ENCODE measurements at regions not wholly inside any gene's neighbourhood (a gene's known extent, or its start where the extent isn't known, plus 50 kb on each side); places are given as distances from the start of the nearest gene placed in this dataset.
"Not testable (repeated sequence)": the region's sequence is repeated elsewhere in the genome, so short reads cannot be mapped to it uniquely, and the experiment has no call there.

DNA sequence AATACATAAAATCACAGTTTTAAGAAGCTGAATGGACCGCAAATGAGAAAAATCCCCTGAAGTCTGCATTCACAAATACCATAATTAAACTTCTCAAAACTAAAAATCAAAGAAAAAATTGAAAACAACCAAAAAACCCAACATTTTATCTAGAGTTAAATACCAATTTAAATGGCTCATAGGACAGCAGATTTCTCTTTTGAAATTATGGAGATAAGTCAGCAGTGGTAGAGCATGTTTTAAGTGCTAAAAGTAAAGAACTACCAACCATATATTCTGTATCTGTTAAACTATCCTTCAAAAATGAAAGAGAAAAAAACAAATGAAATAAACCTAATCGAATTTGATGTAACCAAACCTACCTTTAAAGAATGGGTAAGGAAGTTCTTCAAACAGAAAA, 862.8 kb downstream of the TAF11L14 start:
- Mint-ChIP-seq H3K36me3 (ENCODE audit: low read depth) (no peaks in the 10 kb centered on the region), H3K9me3 (peaks cover 35% of the 10 kb centered on the region), H3K27me3 (no peaks in the 10 kb centered on the region), H3K4me1 (ENCODE audit: low read depth) (no peaks in the 10 kb centered on the region), H3K27ac (no peak overlapping the region), H3K4me3 (no peak overlapping the region)
- intact Hi-C loops (cut with micrococcal nuclease), result no loop called here

DNA sequence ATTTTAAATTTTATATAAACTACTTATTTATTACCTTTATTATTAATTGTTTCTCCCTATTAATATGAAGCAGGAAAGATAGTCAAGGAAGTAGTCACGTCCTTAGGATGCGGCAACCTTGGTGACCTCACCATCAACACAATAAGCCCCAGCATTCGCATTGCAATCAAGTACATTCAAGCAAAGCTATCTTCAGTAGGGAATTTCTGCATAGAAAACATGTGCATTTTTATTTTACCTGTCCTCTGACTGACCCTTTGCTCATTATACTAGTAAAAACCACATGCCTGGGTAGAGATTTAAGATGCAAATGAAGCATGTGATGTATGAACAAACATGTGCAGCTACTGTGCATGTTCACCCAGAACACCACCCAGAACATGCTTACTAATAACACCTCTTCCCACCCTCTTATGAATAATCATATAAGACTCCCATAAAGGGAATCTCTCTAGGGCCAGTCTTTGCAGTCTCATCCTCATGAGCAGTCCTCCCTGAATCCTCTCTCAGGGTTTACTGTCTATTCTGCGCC, 869.6 kb downstream of the TAF11L14 start:
- Mint-ChIP-seq H3K27me3 (no peaks in the 10 kb centered on the region), H3K27ac (no peak overlapping the region), H3K36me3 (ENCODE audit: low read depth) (no peaks in the 10 kb centered on the region), H3K4me3 (no peak overlapping the region), H3K4me1 (ENCODE audit: low read depth) (no peaks in the 10 kb centered on the region), H3K9me3 (peaks cover 28% of the 10 kb centered on the region)
- intact Hi-C loops (cut with micrococcal nuclease), result no loop called here

DNA sequence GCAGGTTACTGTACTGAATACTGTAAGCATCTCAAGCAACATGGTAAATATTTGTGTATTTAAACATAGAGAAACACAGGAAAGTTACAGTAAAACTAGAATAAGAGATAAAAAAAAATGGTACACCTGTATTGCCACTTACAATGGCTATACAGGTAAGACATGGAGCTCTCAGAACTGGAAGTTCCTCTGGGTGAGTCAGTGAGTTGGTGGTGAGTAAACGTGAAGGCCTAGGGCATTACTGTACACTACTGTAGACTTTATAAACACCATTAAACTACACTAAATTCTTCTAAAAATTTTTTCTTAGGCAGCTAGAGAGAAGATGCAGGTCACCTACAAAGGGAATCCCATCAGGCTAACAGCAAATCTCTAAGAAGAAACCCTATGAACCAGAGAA, 872.9 kb downstream of the TAF11L14 start:
- no peaks in the 10 kb centered on the region for H3K27me3 Mint-ChIP-seq
- H3K9me3 Mint-ChIP-seq, result peaks cover 28% of the 10 kb centered on the region
- H3K4me1 Mint-ChIP-seq (ENCODE audit: low read depth), result no peaks in the 10 kb centered on the region
- no peaks in the 10 kb centered on the region for H3K36me3 Mint-ChIP-seq (ENCODE audit: low read depth)
- no peak overlapping the region for H3K4me3 Mint-ChIP-seq
- intact Hi-C loops (cut with micrococcal nuclease), result no loop called here
- H3K27ac Mint-ChIP-seq, result no peak overlapping the region

GRCh38 chr5:18517641-18518380, 883.6 kb downstream of the TAF11L14 start:
- Mint-ChIP-seq H3K4me1 (ENCODE audit: low read depth) (no peaks in the 10 kb centered on the region), H3K4me3 (no peak overlapping the region), H3K9me3 (peaks cover 32% of the 10 kb centered on the region), H3K27ac (no peak overlapping the region), H3K36me3 (ENCODE audit: low read depth) (no peaks in the 10 kb centered on the region), H3K27me3 (no peaks in the 10 kb centered on the region)
- intact Hi-C loops (cut with micrococcal nuclease), result no loop called here

DNA sequence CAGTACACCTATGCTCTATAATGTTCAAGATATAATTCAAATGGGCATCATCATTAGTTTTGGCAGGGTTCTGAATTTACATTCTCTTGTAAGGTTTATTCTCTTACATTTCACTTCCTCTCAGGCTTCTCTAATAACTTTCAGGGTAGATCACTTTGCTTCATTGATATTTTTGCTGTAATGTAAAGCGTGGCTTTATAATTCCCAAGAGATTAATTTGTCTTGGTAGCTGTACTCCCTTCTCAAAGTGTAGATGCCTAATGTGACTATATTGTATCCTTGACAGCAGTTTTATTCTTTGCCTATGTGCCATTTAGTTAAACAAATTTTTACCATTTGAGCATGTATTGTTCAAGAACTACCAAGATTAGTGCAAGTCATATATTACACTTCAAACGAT, 889.1 kb downstream of the TAF11L14 start:
- Mint-ChIP-seq H3K27ac (no peak overlapping the region), H3K4me3 (no peak overlapping the region), H3K27me3 (no peaks in the 10 kb centered on the region), H3K36me3 (ENCODE audit: low read depth) (no peaks in the 10 kb centered on the region), H3K4me1 (ENCODE audit: low read depth) (no peaks in the 10 kb centered on the region), H3K9me3 (peaks cover 29% of the 10 kb centered on the region)
- intact Hi-C loops (cut with micrococcal nuclease), result no loop called here

GRCh38 chr5:18526792-18527405, 892.6 kb downstream of the TAF11L14 start:
- Mint-ChIP-seq H3K27me3 (no peaks in the 10 kb centered on the region), H3K4me1 (ENCODE audit: low read depth) (no peaks in the 10 kb centered on the region), H3K27ac (no peak overlapping the region), H3K4me3 (no peak overlapping the region), H3K36me3 (ENCODE audit: low read depth) (no peaks in the 10 kb centered on the region), H3K9me3 (peaks cover 9% of the 10 kb centered on the region)
- intact Hi-C loops (cut with micrococcal nuclease), result no loop called here

GRCh38 chr5:18533137-18533536, 898.9 kb downstream of the TAF11L14 start:
- Mint-ChIP-seq H3K27ac (no peak overlapping the region), H3K27me3 (no peaks in the 10 kb centered on the region), H3K4me3 (no peak overlapping the region), H3K36me3 (ENCODE audit: low read depth) (no peaks in the 10 kb centered on the region), H3K4me1 (ENCODE audit: low read depth) (no peaks in the 10 kb centered on the region), H3K9me3 (peaks cover 46% of the 10 kb centered on the region)
- intact Hi-C loops (cut with micrococcal nuclease), result no loop called here

DNA sequence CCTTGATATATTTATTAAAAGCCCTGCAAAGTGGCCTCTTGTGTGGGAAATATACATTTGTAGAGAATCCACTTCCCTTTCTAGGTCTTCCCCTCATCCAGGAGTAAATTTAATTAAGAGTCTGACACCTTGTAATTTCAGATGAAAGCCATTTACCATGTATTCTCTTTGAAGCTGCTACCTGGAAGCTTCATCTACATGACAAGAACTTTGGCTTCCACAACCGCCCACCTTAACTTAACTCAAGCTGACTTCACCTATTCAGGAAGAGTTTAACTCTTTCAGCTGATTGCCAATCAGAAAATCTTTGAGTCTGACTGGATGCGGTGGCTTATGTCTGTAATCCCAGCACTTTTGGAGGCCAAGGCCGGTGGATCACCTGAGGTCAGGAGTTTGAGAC, 899.9 kb downstream of the TAF11L14 start:
- H3K4me1 Mint-ChIP-seq (ENCODE audit: low read depth), result no peaks in the 10 kb centered on the region
- no peaks in the 10 kb centered on the region for H3K36me3 Mint-ChIP-seq (ENCODE audit: low read depth)
- no peak overlapping the region for H3K4me3 Mint-ChIP-seq
- no peak overlapping the region for H3K27ac Mint-ChIP-seq
- intact Hi-C loops (cut with micrococcal nuclease), result no loop called here
- no peaks in the 10 kb centered on the region for H3K27me3 Mint-ChIP-seq
- H3K9me3 Mint-ChIP-seq, result peaks cover 49% of the 10 kb centered on the region

- peaks cover 61% of the 10 kb centered on the region for H3K9me3 Mint-ChIP-seq
Measured at GRCh38 chr5:18535753-18536152, 901.5 kb downstream of the TAF11L14 start.

GRCh38 chr5:18544421-18544820, 910.2 kb downstream of the TAF11L14 start:
- intact Hi-C loops (cut with micrococcal nuclease), result no loop called here
- Mint-ChIP-seq H3K9me3 (peaks cover 33% of the 10 kb centered on the region), H3K4me1 (ENCODE audit: low read depth) (no peaks in the 10 kb centered on the region), H3K4me3 (no peak overlapping the region), H3K27ac (no peak overlapping the region), H3K36me3 (ENCODE audit: low read depth) (no peaks in the 10 kb centered on the region), H3K27me3 (no peaks in the 10 kb centered on the region)

More at GRCh38 chr5:18535753-18536152, 901.5 kb downstream of the TAF11L14 start:
- H3K4me3 Mint-ChIP-seq; H3K27me3 Mint-ChIP-seq; H3K36me3 Mint-ChIP-seq (ENCODE audit: low read depth); H3K4me1 Mint-ChIP-seq (ENCODE audit: low read depth); H3K27ac Mint-ChIP-seq; intact Hi-C loops (cut with micrococcal nuclease): not testable (repeated sequence)

- Mint-ChIP-seq H3K27ac (no peak overlapping the region), H3K4me3 (no peak overlapping the region), H3K9me3 (peaks cover 36% of the 10 kb centered on the region), H3K4me1 (ENCODE audit: low read depth) (no peaks in the 10 kb centered on the region), H3K36me3 (ENCODE audit: low read depth) (no peaks in the 10 kb centered on the region), H3K27me3 (no peaks in the 10 kb centered on the region)
- intact Hi-C loops (cut with micrococcal nuclease), result no loop called here
Measured at GRCh38 chr5:18546591-18546990, 912.3 kb downstream of the TAF11L14 start.

- no peaks in the 10 kb centered on the region for H3K4me1 Mint-ChIP-seq (ENCODE audit: low read depth)
- no peak overlapping the region for H3K27ac Mint-ChIP-seq
- H3K9me3 Mint-ChIP-seq, result peaks cover 58% of the 10 kb centered on the region
- H3K36me3 Mint-ChIP-seq (ENCODE audit: low read depth), result no peaks in the 10 kb centered on the region
- intact Hi-C loops (cut with micrococcal nuclease), result no loop called here
- H3K27me3 Mint-ChIP-seq, result no peaks in the 10 kb centered on the region
- no peak overlapping the region for H3K4me3 Mint-ChIP-seq
Measured at GRCh38 chr5:18551716-18552115, 917.5 kb downstream of the TAF11L14 start.

DNA sequence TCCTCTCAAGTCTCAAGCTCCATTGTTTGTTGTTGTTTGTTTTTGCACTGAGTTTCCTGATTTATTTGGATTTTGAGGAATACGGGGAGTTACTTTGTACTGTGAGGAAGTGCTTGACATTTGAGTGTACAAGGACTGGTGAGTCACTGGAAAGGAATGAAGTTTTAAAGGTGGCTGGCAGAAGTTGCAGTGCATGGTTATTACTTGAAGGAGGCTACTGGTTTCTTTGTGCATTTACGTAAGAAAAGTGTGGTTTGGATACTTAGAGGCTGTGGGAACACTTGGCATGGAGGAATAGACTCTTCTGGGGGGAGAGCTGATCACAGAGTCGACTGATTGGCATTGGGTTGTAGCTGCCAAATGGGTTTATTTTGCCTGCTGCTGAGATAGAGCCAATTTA, 919.0 kb downstream of the TAF11L14 start:
- no peaks in the 10 kb centered on the region for H3K27me3 Mint-ChIP-seq
- H3K36me3 Mint-ChIP-seq (ENCODE audit: low read depth), result no peaks in the 10 kb centered on the region
- no peak overlapping the region for H3K27ac Mint-ChIP-seq
- intact Hi-C loops (cut with micrococcal nuclease), result no loop called here
- no peak overlapping the region for H3K4me3 Mint-ChIP-seq
- no peaks in the 10 kb centered on the region for H3K4me1 Mint-ChIP-seq (ENCODE audit: low read depth)
- peaks cover 46% of the 10 kb centered on the region for H3K9me3 Mint-ChIP-seq

DNA sequence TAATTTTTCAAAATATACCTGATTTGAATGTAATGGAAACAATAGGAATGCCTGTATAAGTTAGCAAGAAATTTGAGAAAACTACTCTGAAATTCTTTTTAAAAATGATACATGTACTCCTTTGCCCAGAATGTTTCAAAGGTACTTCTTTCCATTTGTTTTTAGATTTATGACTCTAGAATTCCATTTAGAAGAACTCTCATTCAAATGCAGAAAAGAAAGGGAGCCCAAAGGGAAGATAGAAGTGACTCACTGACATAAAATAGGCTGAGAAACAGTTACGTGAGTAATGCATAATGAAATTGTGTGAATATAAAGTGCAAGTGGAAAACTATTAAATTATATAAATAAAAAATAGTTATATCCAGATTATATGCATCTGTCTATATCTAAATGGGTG, 926.3 kb downstream of the TAF11L14 start:
- Mint-ChIP-seq H3K27me3 (no peaks in the 10 kb centered on the region), H3K4me3 (no peak overlapping the region), H3K36me3 (ENCODE audit: low read depth) (no peaks in the 10 kb centered on the region), H3K27ac (no peak overlapping the region), H3K4me1 (ENCODE audit: low read depth) (no peaks in the 10 kb centered on the region), H3K9me3 (peaks cover 2% of the 10 kb centered on the region)
- intact Hi-C loops (cut with micrococcal nuclease), result no loop called here

DNA sequence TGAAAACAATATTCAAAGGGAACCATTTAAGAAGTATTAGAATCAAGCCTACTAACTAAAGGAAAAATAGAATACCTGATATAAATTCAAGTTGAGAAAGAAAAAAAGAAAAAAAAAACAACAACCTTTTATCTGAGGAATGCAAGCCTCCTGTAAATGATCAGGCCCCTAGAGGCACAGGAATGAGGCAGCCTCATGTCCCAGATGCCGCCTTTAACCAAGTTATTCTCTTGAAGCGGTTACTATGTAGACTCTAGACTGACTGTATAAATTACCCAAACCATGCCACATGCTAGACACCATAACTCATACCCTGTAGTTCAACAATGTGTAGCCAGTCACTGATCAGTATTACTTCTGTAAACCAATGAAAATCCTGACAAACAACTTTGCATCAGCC, 929.6 kb downstream of the TAF11L14 start:
- no peaks in the 10 kb centered on the region for H3K27me3 Mint-ChIP-seq
- H3K4me3 Mint-ChIP-seq, result no peak overlapping the region
- no peaks in the 10 kb centered on the region for H3K4me1 Mint-ChIP-seq (ENCODE audit: low read depth)
- H3K9me3 Mint-ChIP-seq, result peaks cover 5% of the 10 kb centered on the region
- no peak overlapping the region for H3K27ac Mint-ChIP-seq
- H3K36me3 Mint-ChIP-seq (ENCODE audit: low read depth), result no peaks in the 10 kb centered on the region
- intact Hi-C loops (cut with micrococcal nuclease), result no loop called here
